GM12878 (cell line): ENCODE measurements at regions not wholly inside any gene's neighbourhood (a gene's known extent, or its start where the extent isn't known, plus 50 kb on each side); places are given as distances from the start of the nearest gene placed in this dataset.

Source experiments
- ATAC-seq: fragments of 200-7000 bp; cut with Tn5 transposase; 3 replicates; pipeline ENCODE4 v1.9.1; 2020; ENCODE audit warnings: mild to moderate bottlenecking, moderate library complexity
- BruUV-seq: library from RNA; stranded (reverse); fragments of 400-500 nt; replicated peaks from 2 replicates; lab custom pipeline; 2021; lab: Mats Ljungman, UMichigan
- CTCF ChIA-PET: fragments of 300-600 bp; sonication (Branson Sonifier 250); formaldehyde crosslinking; extraction: SDS; loops from one replicate; lab custom pipeline; 2021; ENCODE audit warnings: inconsistent platforms; lab: Yijun Ruan, JAX
- POLR2A ChIA-PET: fragments of 350-600 bp; formaldehyde crosslinking; extraction: SDS; loops from one replicate; lab custom pipeline; 2021; ENCODE audit warnings: inconsistent platforms; lab: Charles Lee
- RAD21 ChIA-PET: fragments of 300-600 bp; sonication (Branson Sonifier 250); formaldehyde crosslinking; loops from one replicate; lab custom pipeline; 2023; ENCODE audit warnings: antibody characterized with exemption; ENCODE audit not compliant: unreplicated experiment; lab: Charles Lee
- SMC1A ChIA-PET: fragments of 300-600 bp; sonication (Branson Sonifier 250); formaldehyde crosslinking; loops from one replicate; lab custom pipeline; 2023; ENCODE audit not compliant: unreplicated experiment, uncharacterized antibody; lab: Charles Lee
- DNase-seq: peaks from one replicate; pipeline ENCODE4 v3.0.0-alpha.2; 2011; ENCODE audit warnings: low read depth, low spot score
- FAIRE-seq: peaks from 3 replicates; lab custom pipeline; 2011; peaks lifted over from hg19 to GRCh38; lab: Jason Lieb, UNC
- H2AFZ ChIP-seq: 2 replicates; pipeline ENCODE4 v1.6.0; 2011; ENCODE audit warnings: low read depth, low read length, control low read depth; ENCODE audit not compliant: control insufficient read depth
- H3K27ac ChIP-seq: 2 replicates; pipeline ENCODE4 v1.5.1; 2011; ENCODE audit warnings: control low read depth; ENCODE audit not compliant: control insufficient read depth, insufficient read depth
- H3K27me3 ChIP-seq, 2 experiments: replicated peaks in 1 of 2; 2 replicates each; pipeline versions ENCODE4 v1.6.0 to v1.6.1; 2011; ENCODE audit warnings: low read length in 1 of 2; ENCODE audit not compliant: control insufficient read depth in 2 of 2, insufficient read depth in 2 of 2
- H3K36me3 ChIP-seq, 2 experiments: 2 replicates each; pipeline ENCODE4 v1.5.1; 2011; ENCODE audit warnings: low read length in 1 of 2; ENCODE audit not compliant: control insufficient read depth in 2 of 2, insufficient read depth in 2 of 2
- H3K4me1 ChIP-seq: 2 replicates; pipeline ENCODE4 v1.6.1; 2011; ENCODE audit warnings: mild to moderate bottlenecking, low read length, moderate library complexity, mixed read lengths; ENCODE audit not compliant: control insufficient read depth, insufficient read depth
- H3K4me2 ChIP-seq: 2 replicates; pipeline ENCODE4 v1.6.0; 2011; ENCODE audit warnings: control low read depth; ENCODE audit not compliant: control insufficient read depth, insufficient read depth
- H3K4me3 ChIP-seq: fragments of 200-600 bp; sonication (generic); 2 replicates; pipeline ENCODE4 v1.5.1; 2016
- H3K79me2 ChIP-seq: 2 replicates; pipeline ENCODE4 v1.6.0; 2011; ENCODE audit warnings: low read length; ENCODE audit not compliant: control insufficient read depth, insufficient read depth
- H3K9ac ChIP-seq: 2 replicates; pipeline ENCODE4 v1.8.0; 2011; ENCODE audit warnings: low read length, control low read depth, mixed read lengths; ENCODE audit not compliant: control insufficient read depth, insufficient read depth
- H3K9me3 ChIP-seq: replicated peaks from 3 replicates; pipeline ENCODE4 v1.5.1; 2011; ENCODE audit warnings: mild to moderate bottlenecking, low read length; ENCODE audit not compliant: control insufficient read depth, insufficient read depth
- H4K20me1 ChIP-seq: 2 replicates; pipeline ENCODE4 v1.6.0; 2011; ENCODE audit not compliant: control insufficient read depth, insufficient read depth
- CBX5 ChIP-seq: sonication (generic); IDR thresholded peaks from 2 replicates; pipeline ENCODE4 v1.6.1; 2016; ENCODE audit warnings: low read depth, moderate library complexity, mild to moderate bottlenecking, inconsistent platforms
- MEF2B ChIP-seq: fragments of 450-650 bp; IDR thresholded peaks from 2 replicates; pipeline ENCODE4 v1.6.1; 2018; ENCODE audit warnings: mild to moderate bottlenecking, moderate library complexity; ENCODE audit not compliant: partially characterized antibody, poor library complexity, severe bottlenecking
- POLR2AphosphoS2 ChIP-seq: IDR thresholded peaks from 2 replicates; pipeline ENCODE4 v1.6.1; 2011; ENCODE audit warnings: low read depth, mild to moderate bottlenecking, low read length, improper control_type of control experiment, moderate library complexity
- RELA ChIP-seq: fragments of 450-650 bp; IDR thresholded peaks from 2 replicates; pipeline ENCODE4 v1.8.0; 2014; ENCODE audit warnings: borderline replicate concordance; ENCODE audit not compliant: partially characterized antibody
- WGBS: methylation state at CpG from one replicate; pipeline ENCODE4 v1.1.6; 2016; ENCODE audit warnings: low lambda C conversion rate; ENCODE audit not compliant: insufficient replicate concordance, insufficient coverage; ENCODE audit errors: missing lambda C conversion rate; 5-methylcytosine and 5-hydroxymethylcytosine counted together
- in situ Hi-C: fragments of 300-500 bp; cut with MboI; formaldehyde crosslinking; loops from 9 replicates; pipeline ENCODE4 v1.14.3; 2018; ENCODE audit warnings: mixed read lengths
- intact Hi-C: fragments of 100-400 bp; cut with micrococcal nuclease; formaldehyde crosslinking; loops from one replicate; pipeline ENCODE4 v1.14.2; 2022; ENCODE audit not compliant: unreplicated experiment

GRCh38 chr3:95327478-95327877 is 1264.6 kb downstream of the NSUN3 start:
- Histone ChIP-seq H3K79me2 (no peaks in the 10 kb centered on the region), H3K4me3 (no peak overlapping the region), H3K36me3 (no peaks in the 10 kb centered on the region), H4K20me1 (no peaks in the 10 kb centered on the region), H3K27ac (no peak overlapping the region), H3K4me1 (no peaks in the 10 kb centered on the region), H3K27me3 (no peaks in the 10 kb centered on the region), H3K9ac (no peak overlapping the region), H2AFZ (no peak overlapping the region), H3K9me3 (no peaks in the 10 kb centered on the region; the same call in 2 of the 3 replicates), H3K4me2 (no peak overlapping the region)
- no TSS peak for BruUV-seq
- ChIA-PET RAD21 (no interaction called here), SMC1A (no interaction called here), POLR2A (no interaction called here), CTCF (no interaction called here)
- no peak for ATAC-seq
- no peak for FAIRE-seq
- intact Hi-C loops: no loop called here
- DNase-seq: no peak
- 25% methylated on average over 2 of the region's 2 CpGs for WGBS
- 0 out of 2 replicates have a peak, but pooled peaks have one; percentile 22 for TF ChIP-seq CBX5
- TF ChIP-seq RELA: no peak
- in situ Hi-C loops: no loop called here

GRCh38 chr3:95333826-95334225 is 1271.0 kb downstream of the NSUN3 start:
- H3K4me1 ChIP-seq: no peaks in the 10 kb centered on the region
- no peaks in the 10 kb centered on the region for H3K36me3 ChIP-seq
- no peak overlapping the region for H2AFZ ChIP-seq
- no peak overlapping the region for H3K9ac ChIP-seq
- ChIA-PET POLR2A (no interaction called here), SMC1A (no interaction called here), RAD21 (no interaction called here), CTCF (no interaction called here)
- DNase-seq: no peak
- intact Hi-C loops: no loop called here
- no peak overlapping the region for H3K4me2 ChIP-seq
- no peaks in the 10 kb centered on the region for H3K79me2 ChIP-seq
- no peaks in the 10 kb centered on the region; the same call in 2 of the 3 replicates for H3K9me3 ChIP-seq
- no peaks in the 10 kb centered on the region for H4K20me1 ChIP-seq
- no peak for FAIRE-seq
- 17% methylated on average over 2 of the region's 2 CpGs for WGBS
- no peaks in the 10 kb centered on the region for H3K27me3 ChIP-seq
- no TSS peak for BruUV-seq
- ATAC-seq: peak; percentile 48
- no peak overlapping the region for H3K4me3 ChIP-seq
- no peak overlapping the region for H3K27ac ChIP-seq
- TF ChIP-seq POLR2AphosphoS2 (no peak), MEF2B (peak; percentile 23)
- in situ Hi-C loops: no loop called here
